H1 (cell line): ENCODE measurements at regions not wholly inside any gene's neighbourhood (a gene's known extent, or its start where the extent isn't known, plus 50 kb on each side); places are given as distances from the start of the nearest gene placed in this dataset.

Experiments
- ATF3 ChIP-seq: IDR thresholded peaks from 2 replicates; pipeline ENCODE4 v1.6.1; 2011; ENCODE audit warnings: low read depth, mild to moderate bottlenecking, low read length; ENCODE audit not compliant: insufficient read depth
- CEBPB ChIP-seq: IDR thresholded peaks from 2 replicates; pipeline ENCODE4 v1.6.1; 2012; ENCODE audit warnings: low read depth, low read length
- CHD7 ChIP-seq: fragments of 300-600 bp; sonication (generic); IDR thresholded peaks from 2 replicates; pipeline ENCODE4 v1.7.1; 2012; ENCODE audit warnings: low read length, moderate library complexity, mild to moderate bottlenecking, inconsistent platforms; ENCODE audit not compliant: insufficient replicate concordance
- CTCF ChIP-seq, 3 experiments: IDR thresholded peaks; 1 replicate in 2 of 3; 2 replicates in 1 of 3; pipeline versions ENCODE4 v1.5.1 to v1.6.1; 2011; ENCODE audit warnings: low read length in 3 of 3, mild to moderate bottlenecking in 3 of 3, inconsistent platforms in 2 of 3, low read depth in 1 of 3, moderate library complexity in 1 of 3; ENCODE audit not compliant: insufficient read depth in 1 of 3; ENCODE audit errors: control extremely low read depth in 1 of 3
- E2F6 ChIP-seq: IDR thresholded peaks from 2 replicates; pipeline ENCODE4 v1.6.1; 2012; ENCODE audit warnings: inconsistent platforms
- EGR1 ChIP-seq: IDR thresholded peaks from 2 replicates; pipeline ENCODE4 v1.6.1; 2011; ENCODE audit warnings: low read depth, low read length, borderline replicate concordance
- EP300 ChIP-seq, 2 experiments: IDR thresholded peaks; 1 replicate in 1 of 2; 2 replicates in 1 of 2; pipeline ENCODE4 v1.6.1; 2011 to 2012; ENCODE audit warnings: low read depth in 2 of 2, low read length in 2 of 2, mild to moderate bottlenecking in 2 of 2, borderline replicate concordance in 1 of 2, inconsistent platforms in 1 of 2, moderate library complexity in 1 of 2
- EZH2 ChIP-seq: fragments of 200-600 bp; sonication (generic); IDR thresholded peaks from 2 replicates; pipeline ENCODE4 v1.7.1; 2012; ENCODE audit warnings: low read depth, mild to moderate bottlenecking, moderate library complexity, low read length, inconsistent platforms; ENCODE audit not compliant: severe bottlenecking
- GTF2F1 ChIP-seq: IDR thresholded peaks from 2 replicates; pipeline ENCODE4 v1.6.1; 2012; ENCODE audit warnings: low read depth, low read length, improper control_type of control experiment, borderline replicate concordance
- POLR2A ChIP-seq, 2 experiments: IDR thresholded peaks; 1 replicate in 1 of 2; 2 replicates in 1 of 2; pipeline ENCODE4 v1.6.1; 2011; ENCODE audit warnings: low read depth in 2 of 2, low read length in 2 of 2, mild to moderate bottlenecking in 2 of 2; ENCODE audit errors: control extremely low read depth in 1 of 2
- POLR2AphosphoS5 ChIP-seq: IDR thresholded peaks from 2 replicates; pipeline ENCODE4 v1.6.1; 2011; ENCODE audit warnings: low read depth, low read length
- SP4 ChIP-seq: IDR thresholded peaks from 2 replicates; pipeline ENCODE4 v1.6.1; 2012; ENCODE audit warnings: low read length, inconsistent platforms
- TAF7 ChIP-seq: optimal IDR thresholded peaks from 2 replicates; pipeline ENCODE3; 2011; ENCODE audit warnings: low read depth, mild to moderate bottlenecking, inconsistent platforms, low read length, moderate library complexity, borderline replicate concordance
- USF2 ChIP-seq: IDR thresholded peaks from 2 replicates; pipeline ENCODE4 v1.6.1; 2011; ENCODE audit warnings: low read length, improper control_type of control experiment

- TF ChIP-seq CTCF (IDR thresholded peaks at IDR 0.05; ENCODE audit: control extremely low read depth in 1 of 3, insufficient read depth in 1 of 3, low read depth in 1 of 3, low read length in 3 of 3) (no peak), EZH2 (no peak), E2F6 (no peak), SP4 (no peak), POLR2AphosphoS5 (no peak), GTF2F1 (no peak), USF2 (no peak), CHD7 (no peak), ATF3 (no peak), EP300 (IDR thresholded peaks at IDR 0.05; ENCODE audit: borderline replicate concordance in 1 of 2, low read depth in 2 of 2, low read length in 2 of 2) (no peak), CEBPB (no peak), TAF7 (no peak), EGR1 (no peak), POLR2A (IDR thresholded peaks at IDR 0.05; ENCODE audit: control extremely low read depth in 1 of 2, low read depth in 2 of 2, low read length in 2 of 2) (no peak)
Measured at GRCh38 chr13:106702505-106702904, 134.6 kb upstream of the ARGLU1 start.
